ENCODE measurements at regions not wholly inside any gene's neighbourhood (a gene's known extent, or its start where the extent isn't known, plus 50 kb on each side); places are given as distances from the start of the nearest gene placed in this dataset.

GRCh38 chr5:63049935-63050334, 471.3 kb downstream of the LRRC70 start:
- TF ChIP-seq EZH2 (IDR thresholded peaks at IDR 0.05) (no peak), FOXP2 (optimal IDR thresholded peaks at IDR 0.05; ENCODE audit: control extremely low read depth, extremely low read length, insufficient read depth) (no peak)

Data from SK-N-MC (cell line).